Stimulated activated CD4-positive, alpha-beta T cell treated with anti-CD3 and anti-CD28 coated beads, Interleukin-1b, Interleukin-23, amount 100 ng/mL, for 1 hour (primary cell): ENCODE measurements at regions not wholly inside any gene's neighbourhood (a gene's known extent, or its start where the extent isn't known, plus 50 kb on each side); places are given as distances from the start of the nearest gene placed in this dataset.

ENCODE experiments used
- DNase-seq, 2 donors: peaks; one replicate each; pipeline ENCODE4 v3.0.0-alpha.2; 2020; ENCODE audit warnings: low read depth in 2 of 2

DNA sequence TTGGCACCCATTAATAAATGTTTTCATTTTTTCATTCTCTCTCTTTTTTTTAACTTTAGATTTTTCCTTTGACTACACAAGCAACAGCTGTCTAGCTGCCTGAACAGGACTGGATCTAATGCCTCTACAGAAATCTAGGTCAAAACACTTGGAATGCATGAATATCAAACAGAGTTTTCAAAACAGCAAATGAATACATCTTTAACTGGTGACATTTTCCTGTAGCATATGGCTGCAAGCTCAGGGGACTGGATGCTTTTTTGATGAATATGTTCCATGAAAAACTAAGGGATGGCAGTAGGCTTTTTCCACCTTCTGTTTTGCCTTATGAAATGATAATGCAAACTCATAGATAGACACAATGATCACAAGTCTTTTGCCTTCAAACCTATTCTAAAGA lies 661.7 kb downstream of the MCTP2 start:
- no peak for DNase-seq

DNA sequence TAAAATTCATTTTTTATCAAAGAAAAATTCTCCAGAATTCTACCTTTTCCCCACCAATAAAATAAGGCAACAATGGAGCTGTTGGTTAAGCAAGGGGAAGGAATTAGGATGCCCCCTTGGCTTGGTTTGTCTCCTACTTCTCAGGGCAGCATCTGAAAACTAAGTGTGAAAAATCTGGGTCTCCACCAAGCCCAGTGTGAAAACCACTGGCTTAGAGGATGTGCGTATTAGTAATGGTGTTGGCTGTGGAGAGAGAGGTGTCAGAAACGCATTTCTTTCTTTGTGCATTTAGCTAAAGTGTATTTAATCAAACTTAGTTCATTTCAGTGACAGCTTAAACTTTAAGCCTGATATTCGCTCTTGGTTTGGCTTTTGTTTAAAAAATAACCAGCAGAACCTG lies 662.7 kb downstream of the MCTP2 start:
- DNase-seq = no peak

DNA sequence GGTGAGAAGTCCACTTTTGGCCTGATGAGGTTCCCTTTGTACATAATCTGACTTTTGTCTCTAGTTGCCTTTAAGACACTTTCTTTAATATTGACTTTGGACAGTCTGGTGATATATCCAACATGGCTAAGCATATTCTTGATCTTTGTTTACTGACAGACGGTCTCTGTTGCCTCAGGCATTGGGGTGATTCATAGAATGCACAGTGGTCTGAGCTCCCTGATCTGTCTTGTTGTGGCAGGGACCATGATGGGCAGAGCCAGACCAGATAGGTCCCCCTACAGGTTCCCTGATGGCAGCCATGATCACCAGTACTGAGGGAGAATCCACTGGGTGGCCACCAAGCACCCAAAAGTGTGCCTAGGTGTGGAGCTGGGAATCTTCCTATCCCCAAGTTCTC lies 678.1 kb downstream of the MCTP2 start:
- DNase-seq = no peak

DNA sequence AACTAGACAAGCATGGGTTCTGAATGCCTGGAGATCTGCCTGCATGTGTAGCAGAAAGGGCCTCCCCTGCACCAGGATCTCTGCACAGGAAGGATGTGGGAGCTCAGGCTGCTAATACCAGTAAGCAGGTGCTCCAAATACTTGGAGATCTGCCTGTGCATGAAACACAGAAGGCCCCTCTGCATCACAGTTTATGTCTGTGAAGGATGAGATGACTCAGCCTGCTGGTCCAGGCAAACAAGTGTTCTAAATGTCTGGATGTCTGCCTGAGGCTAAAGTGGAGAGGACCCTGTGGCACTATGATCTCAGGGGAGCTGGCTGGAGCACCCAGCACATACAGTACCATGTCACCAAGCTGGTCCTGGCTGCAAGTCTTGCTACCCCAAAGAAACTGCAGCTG lies 678.8 kb downstream of the MCTP2 start:
- DNase-seq = no peak

DNA sequence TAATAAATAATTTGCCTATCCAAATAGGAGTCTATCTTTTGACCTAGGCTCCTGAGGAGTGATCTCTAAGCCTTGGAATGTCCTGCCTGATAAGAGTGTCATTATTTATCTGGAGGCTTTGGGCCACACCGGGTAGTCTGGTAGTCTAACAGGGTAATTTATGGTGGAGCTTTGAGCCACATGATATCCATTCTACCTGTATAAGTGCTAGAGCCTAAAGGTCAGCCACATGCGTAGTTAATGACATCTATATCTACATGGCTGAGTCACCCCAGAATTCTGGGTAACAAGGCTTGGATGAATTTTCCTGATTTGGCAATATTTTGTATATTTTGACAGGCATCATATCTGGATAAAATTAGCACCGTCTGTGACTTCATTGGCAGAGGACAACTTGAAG lies 681.4 kb downstream of the MCTP2 start:
- DNase-seq = no peak

DNA sequence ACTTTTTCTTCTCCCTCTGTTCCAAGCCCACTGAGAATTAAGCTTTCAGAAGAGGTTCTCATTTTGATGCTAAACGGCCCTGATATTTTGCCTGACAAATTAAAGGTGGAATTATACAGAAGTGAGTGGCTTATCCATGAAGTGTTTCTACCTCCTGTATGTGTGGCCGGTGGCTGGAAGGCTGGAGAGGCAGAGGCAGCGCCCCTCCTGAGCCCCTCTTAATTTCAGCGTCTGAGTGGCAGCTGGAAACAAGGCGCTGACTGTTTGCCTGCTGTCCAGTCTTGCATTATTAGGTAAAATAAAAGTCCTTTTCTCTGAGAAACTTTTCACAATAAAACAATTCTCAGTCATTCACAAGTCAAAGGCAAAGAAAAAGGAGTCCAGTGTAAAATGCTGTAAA lies 685.7 kb downstream of the MCTP2 start:
- DNase-seq = no peak

DNA sequence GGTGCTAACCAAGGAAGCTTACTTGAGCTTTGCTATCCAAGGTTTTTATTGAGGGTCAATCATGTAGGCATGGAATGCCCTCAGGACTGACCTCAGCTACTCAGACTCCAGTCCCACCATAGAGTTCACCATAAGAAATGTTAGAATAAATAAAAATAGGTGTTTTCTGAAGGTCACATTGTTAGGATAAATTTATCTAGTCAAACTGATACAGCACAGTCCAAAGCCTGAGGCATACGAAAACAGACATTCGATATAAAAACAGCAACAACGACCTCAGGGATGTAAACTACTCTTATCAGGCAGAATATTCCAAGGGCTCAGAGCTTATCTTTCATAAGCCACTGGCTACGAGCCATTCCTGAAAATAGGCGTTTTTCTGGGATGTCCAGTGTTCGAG lies 690.6 kb downstream of the MCTP2 start:
- DNase-seq = no peak

DNA sequence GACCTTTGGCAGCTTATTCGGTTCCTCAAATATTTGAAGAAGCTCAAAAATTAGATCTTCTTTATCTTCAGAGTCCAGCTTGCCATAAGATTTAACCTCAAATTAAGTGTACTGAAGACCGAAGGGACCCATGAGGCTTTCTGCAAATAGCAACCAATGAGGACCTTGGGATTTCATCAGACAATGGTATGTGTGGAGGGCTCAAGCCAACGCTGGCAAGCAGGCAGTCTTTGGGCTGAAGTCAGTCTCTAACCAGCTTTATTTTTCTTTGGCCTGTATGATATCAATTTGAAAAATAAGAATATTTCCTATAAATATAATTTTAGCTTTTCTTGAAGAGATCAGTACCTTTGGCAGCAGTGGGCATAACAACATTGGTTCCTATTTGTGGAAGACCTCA lies 692.7 kb downstream of the MCTP2 start:
- no peak for DNase-seq

DNA sequence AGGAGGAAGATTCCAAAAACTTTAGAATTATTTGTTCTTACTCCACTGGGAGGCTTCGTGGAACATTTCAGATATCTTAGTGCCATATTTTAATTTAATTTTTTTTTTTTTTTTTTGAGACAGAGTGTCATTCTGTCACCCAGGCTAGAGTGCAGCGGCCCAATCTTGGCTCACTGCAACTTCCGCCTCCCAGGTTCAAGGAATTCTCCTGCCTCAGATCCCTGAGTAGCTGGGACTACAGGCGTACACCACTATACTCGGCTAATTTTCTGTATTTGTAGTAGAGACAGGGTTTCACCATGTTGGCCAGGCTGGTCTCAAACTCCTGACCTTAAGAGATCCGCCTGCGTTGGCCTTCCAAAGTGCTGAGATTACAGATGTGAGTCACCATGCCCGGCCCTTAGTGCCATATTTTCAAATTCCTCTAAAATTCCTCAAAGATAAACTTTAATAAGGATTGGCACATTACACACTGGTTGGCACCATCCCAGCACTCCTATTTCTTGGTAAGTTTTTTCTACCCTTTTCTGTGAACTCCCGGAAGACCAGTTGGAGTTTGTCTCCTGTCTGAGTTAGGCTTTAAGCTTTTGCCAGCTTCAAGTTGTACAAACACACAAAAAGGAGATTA lies 693.7 kb downstream of the MCTP2 start:
- no peak for DNase-seq

DNA sequence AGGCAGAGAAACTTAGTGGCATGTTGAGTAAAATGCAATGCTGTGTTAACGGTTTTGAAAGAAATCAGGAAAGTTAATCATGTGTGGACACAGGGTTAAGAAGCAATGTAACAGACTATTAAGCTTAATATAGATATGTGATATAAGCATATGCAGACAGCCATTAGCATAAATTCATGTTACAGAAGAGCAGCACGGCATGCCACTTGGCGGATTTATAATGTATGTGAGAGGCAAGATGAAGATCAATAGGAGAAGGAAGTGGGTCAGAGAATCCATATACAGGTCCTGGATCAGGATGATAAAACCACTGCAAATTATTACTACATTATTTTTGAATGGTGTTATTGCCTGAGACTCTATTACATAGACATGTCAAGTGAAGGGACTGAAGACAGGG lies 694.3 kb downstream of the MCTP2 start:
- DNase-seq = no peak

DNA sequence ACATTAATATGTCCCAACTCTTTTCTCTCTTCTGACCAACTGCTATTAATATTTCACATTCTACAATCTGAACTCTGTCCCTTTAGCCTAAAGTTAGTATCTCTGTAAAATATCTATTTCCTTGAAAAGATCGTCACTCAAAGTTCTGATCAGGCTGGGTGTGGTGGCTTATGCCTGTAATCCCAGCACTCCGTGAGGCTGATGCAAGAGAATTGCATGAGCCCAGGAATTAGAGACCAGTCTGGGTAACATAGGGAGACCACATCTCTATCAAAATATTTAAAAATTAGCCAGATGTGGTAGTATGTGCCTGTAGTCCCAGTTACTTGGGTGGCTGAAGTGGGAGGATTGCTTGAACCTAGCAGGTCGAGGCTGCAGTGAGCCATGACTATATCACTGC lies 695.6 kb downstream of the MCTP2 start:
- no peak for DNase-seq

DNA sequence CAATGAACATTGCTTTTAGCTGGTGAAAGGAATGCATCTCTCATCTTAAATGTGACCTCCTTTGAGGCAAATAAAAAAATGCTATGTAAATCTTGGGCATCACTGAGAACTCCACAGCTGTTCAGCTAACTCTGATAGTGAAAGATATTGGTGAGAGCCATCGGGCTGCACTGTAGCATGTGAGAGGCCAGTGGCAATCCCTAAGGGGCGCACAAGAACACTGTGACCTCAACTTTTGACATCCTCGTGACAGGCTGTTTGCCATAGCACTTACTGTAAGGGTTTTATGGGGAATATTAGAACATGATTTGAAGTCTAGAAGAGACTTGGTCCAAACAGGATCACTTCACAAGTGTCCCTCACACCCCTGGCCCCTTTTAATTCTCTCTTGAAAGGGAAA lies 697.9 kb downstream of the MCTP2 start:
- no peak for DNase-seq

DNA sequence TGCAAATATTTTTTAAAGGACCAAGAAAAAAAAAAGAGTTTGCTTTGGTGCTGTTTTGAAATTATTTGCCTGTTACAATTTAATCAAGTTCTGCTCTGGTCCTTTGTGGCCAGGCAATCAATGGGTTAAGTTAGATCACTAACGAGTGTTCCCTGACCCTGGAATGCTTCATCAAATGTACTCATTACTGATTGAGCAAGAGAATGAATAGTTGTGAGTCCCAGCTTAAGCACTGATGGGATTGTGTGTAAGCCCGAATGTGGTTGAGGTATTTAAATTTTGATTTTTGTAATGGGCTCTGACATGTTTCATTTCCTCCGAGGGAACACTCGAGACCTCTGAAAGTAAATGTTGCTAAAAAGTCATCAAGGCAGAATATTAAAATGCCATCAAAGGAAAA lies 699.1 kb downstream of the MCTP2 start:
- DNase-seq = no peak

DNA sequence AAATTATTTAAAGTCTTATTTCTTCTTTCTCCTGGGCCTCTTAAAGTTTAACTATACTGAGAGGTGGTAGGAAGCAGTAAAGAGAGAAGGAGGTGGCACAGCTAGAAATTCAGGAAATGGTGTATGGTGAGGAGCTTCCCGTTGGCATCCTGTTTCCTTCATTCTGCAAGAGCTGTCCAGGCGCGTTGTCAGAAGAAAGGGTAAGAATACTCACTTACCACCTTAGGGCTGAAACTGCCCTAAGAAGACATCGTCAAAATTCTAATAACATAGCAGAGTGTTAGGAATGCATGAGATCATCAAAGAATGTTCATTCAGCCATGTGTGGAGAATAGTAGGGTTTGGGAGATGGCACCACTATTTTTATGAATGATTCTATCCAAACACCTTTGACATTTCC lies 699.6 kb downstream of the MCTP2 start:
- DNase-seq = no peak

DNA sequence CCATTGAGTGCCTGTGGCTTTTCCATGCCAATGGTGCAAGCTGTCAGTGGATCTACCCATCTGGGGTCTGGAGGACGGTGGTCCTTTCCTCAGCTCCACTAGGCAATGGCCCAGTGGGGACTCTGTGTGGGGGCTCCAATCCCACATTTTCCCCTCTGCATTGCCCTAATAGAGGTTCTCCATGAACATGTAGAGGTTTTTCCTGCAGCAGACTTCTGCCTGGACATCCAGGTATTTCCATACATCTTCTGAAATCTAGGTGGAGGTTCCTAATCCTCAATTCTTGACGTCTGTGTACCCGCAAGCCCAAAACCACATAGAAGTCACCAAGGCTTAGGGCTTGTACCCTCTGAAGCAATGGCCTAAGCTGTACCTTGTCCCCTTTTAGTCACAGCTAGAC lies 703.1 kb downstream of the MCTP2 start:
- no peak for DNase-seq

DNA sequence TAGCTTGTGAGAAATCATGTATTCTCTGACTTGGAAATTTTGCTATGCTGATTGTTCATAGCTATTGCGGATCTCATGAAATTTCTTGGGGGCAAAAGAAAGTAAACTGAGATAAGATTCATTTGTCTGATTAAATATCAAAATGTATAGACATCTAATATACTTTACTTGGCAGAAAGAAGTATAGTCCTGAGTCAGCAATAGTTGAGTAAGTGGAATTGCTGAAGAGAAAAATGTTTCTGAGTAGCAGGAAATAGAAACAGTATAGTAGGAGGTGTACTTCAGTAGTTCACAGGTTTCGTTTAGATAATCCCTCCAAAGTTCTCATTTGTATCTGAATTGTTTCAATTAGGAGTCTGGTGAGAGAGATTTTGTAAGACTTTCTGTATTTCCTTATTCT lies 705.9 kb downstream of the MCTP2 start:
- no peak for DNase-seq

DNA sequence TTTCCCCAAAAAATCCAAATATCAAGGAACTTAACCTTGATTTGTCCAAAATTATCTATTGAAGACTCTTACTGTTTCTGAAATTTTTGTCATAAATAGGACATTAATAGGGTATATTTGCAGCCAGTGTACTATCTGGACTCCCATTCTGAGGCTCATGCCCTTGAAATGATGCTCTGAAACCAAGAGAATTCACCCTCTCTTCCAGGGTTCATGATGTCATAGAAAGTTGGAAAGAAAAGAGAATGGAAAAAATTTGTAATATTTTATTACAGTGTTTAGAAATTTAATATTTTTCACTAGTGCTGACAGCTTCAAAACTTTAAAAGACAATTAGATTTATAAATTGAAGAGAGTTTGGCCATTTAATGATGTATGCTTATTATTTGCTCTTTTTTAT lies 712.5 kb downstream of the MCTP2 start:
- no peak for DNase-seq

DNA sequence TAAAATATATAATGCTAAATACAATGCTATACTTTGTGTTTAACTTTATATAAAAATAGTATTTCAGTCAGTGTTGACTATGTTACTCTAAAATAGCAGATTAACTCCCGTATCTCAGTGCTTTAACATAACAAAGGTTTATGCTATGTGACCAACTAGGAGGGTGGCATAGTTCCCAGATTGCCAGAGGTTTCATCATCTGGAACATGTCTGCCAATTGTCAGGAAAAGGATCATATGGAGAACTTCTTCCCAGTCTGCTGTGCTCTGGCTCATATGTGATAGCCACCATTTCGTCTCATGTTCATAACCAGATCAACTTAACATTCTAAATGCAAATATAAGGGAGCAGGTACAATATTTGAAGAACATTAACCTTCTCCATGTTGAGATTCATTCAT lies 720.2 kb downstream of the MCTP2 start:
- no peak for DNase-seq

DNA sequence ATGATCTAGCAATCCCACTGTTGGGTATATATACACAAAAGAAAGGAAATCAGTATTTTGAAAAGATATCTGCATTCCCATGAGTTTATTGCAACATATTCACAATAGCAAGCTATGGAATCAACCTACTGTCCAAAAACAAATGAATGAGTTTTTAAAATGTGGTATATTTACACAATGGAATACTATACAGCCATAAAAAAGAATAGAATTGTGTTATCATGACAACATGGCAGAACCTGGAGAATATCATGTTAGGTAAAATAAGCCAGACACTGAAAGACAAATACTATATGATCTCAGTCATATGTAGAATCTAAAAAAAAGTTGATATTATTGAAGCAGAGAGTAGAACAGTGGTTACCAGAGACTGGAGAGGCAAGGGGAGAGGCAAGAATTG lies 732.6 kb downstream of the MCTP2 start:
- no peak for DNase-seq

DNA sequence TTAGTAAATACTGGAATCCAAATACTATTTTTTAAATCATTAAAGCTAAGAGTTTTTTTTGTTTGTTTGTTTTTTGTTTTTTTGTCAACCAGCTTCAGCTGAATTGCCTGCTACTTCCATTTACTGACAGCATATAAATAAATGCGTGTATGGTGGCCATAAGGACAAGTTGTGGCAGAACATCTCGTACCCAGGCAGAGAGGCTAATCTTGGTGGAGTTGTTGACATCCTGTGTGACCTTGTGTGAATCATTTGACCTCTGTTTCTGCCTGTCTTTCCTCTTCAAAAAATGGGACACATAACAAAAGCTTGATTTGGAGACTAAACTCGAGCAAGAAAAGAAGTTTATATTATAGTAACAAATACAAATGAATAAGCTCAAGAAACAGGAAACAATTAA lies 734.2 kb downstream of the MCTP2 start:
- DNase-seq = no peak

DNA sequence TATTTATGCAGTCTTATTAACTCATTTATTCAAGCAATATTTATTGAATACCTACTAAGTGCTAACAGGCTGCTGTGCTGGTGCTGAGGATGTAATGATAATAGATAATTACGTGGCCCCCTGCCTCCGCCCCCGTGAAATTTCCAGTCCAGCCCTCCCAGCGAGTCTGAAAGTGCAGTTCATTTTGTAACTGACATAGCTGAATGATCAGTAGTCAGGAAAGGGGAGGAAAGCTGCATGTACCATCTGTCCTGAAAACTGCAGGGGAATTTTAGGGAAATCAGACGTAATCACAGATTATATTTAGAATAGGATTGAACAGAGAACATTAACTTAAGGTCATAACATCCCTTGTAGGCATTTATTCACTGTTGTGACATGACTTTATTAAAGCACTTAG lies 736.8 kb downstream of the MCTP2 start:
- no peak for DNase-seq

DNA sequence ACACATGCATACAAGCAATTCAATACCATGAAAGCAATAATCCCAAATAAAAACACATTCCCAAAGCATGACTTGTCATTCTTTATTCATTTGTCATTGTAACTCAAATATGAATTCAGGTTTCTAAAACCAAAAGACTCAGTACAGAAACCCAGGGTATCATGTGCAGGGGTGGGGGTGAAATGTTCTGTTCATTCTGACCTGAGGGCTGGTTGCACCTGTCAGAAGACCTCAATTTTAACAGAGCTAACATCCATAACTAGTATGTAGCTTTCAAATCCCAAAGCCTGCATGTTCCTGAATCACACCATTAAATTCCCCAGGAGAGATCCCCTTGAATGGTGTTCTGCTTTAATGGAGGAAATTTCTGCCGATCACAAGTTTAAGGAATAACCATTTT lies 738.7 kb downstream of the MCTP2 start:
- no peak for DNase-seq

DNA sequence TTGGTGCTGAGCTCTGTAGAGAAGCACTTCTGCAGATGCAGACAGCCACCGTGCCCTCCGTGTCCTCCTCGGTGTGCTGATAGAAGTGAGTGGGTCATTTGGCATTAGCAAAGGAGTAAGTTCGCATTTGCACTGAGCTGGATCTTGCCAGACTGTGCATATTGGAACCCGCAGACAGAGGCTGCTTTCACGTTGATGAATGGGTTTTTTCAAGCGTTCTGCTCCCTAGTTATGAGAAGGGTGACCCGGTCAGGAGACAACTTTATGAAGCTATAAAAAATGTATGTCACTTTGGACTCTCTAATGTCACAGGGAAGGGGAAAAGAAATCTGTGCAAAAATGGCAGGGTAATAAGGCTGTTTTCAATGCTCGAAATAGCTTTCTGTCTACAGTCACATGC lies 739.4 kb downstream of the MCTP2 start:
- no peak for DNase-seq

DNA sequence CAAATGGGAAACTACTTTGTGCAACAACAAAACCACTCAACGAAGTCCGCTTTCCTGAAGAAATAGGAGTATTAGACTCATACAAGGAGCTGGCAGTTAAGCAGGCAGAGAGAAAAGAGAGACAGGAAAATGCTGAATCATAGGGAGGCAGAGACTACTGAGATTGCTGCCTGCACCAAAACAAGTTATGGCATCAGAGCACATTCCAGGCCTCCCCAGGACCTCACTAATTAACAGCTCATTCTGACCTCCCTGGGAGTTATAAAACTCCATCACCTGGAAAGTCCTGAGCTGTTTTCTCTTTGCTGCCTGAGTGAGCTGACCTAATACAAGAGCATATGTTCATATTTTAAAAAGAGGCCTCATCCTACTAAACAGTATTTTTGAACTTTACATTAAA lies 741.0 kb downstream of the MCTP2 start:
- DNase-seq = no peak

DNA sequence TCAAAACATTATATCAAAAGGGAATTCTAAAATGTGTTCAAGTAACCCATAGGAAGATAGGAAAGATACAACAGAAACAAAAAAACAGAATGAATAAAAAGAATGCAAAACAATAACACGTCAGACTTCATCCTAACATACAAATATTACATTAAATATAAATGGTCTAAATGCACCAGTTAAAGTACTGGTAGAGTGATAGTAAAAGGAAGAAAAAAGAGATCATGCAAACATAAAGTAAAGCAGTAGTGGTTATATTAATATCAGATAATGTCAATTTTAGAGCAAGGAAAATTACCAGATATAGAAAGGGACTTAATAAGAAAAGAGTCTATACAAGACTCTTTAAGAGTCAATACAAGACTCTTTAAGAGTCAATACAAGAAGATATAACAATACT lies 755.7 kb downstream of the MCTP2 start:
- DNase-seq = no peak
